ENCODE measurements at regions not wholly inside any gene's neighbourhood (a gene's known extent, or its start where the extent isn't known, plus 50 kb on each side); places are given as distances from the start of the nearest gene placed in this dataset.

GRCh38 chr2:52141076-52141475 is 1109.1 kb upstream of the NRXN1 start:
- no peak for DNase-seq (ENCODE audit: low read depth, low spot score)

- no peak for DNase-seq (ENCODE audit: low read depth, low spot score)
These were observed 1107.3 kb upstream of the NRXN1 start for GRCh38 chr2:52139241-52139640.

GRCh38 chr2:52135235-52135634 is 1103.3 kb upstream of the NRXN1 start:
- no peak for DNase-seq (ENCODE audit: low read depth, low spot score)

GRCh38 chr2:52128081-52128480 is 1096.1 kb upstream of the NRXN1 start:
- peak; percentile 58 for DNase-seq (ENCODE audit: low read depth, low spot score)

- peak; percentile 55 for DNase-seq (ENCODE audit: low read depth, low spot score)
These were observed 1095.6 kb upstream of the NRXN1 start for GRCh38 chr2:52127527-52127926.

GRCh38 chr2:52117299-52117698 is 1085.4 kb upstream of the NRXN1 start:
- DNase-seq (ENCODE audit: low read depth, low spot score): no peak

- DNase-seq (ENCODE audit: low read depth, low spot score): no peak
These were observed 1083.8 kb upstream of the NRXN1 start for GRCh38 chr2:52115750-52116149.

GRCh38 chr2:52113338-52113737 is 1081.4 kb upstream of the NRXN1 start:
- no peak for DNase-seq (ENCODE audit: low read depth, low spot score)

GRCh38 chr2:52112141-52112540 is 1080.2 kb upstream of the NRXN1 start:
- DNase-seq (ENCODE audit: low read depth, low spot score): no peak

- DNase-seq (ENCODE audit: low read depth, low spot score): no peak
These were observed 1075.2 kb upstream of the NRXN1 start for GRCh38 chr2:52107124-52107523.

GRCh38 chr2:52097071-52097470 is 1065.1 kb upstream of the NRXN1 start:
- DNase-seq (ENCODE audit: low read depth, low spot score): no peak

- no peak for DNase-seq (ENCODE audit: low read depth, low spot score)
These were observed 1052.8 kb upstream of the NRXN1 start for GRCh38 chr2:52084759-52085158.

GRCh38 chr2:52083214-52083613 is 1051.3 kb upstream of the NRXN1 start:
- no peak for DNase-seq (ENCODE audit: low read depth, low spot score)

- DNase-seq (ENCODE audit: low read depth, low spot score): no peak
These were observed 1050.7 kb upstream of the NRXN1 start for GRCh38 chr2:52082646-52083045.

GRCh38 chr2:52079602-52080001 is 1047.7 kb upstream of the NRXN1 start:
- DNase-seq (ENCODE audit: low read depth, low spot score): no peak

- DNase-seq (ENCODE audit: low read depth, low spot score): no peak
These were observed 1045.2 kb upstream of the NRXN1 start for GRCh38 chr2:52077159-52077558.

GRCh38 chr2:52074130-52074719 is 1042.3 kb upstream of the NRXN1 start:
- no peak for DNase-seq (ENCODE audit: low read depth, low spot score)

- no peak for DNase-seq (ENCODE audit: low read depth, low spot score)
These were observed 1041.0 kb upstream of the NRXN1 start for GRCh38 chr2:52072949-52073348.

GRCh38 chr2:52070665-52071064 is 1038.7 kb upstream of the NRXN1 start:
- DNase-seq (ENCODE audit: low read depth, low spot score): no peak

GRCh38 chr2:52064234-52064633 is 1032.3 kb upstream of the NRXN1 start:
- no peak for DNase-seq (ENCODE audit: low read depth, low spot score)

- no peak for DNase-seq (ENCODE audit: low read depth, low spot score)
These were observed 1022.9 kb upstream of the NRXN1 start for GRCh38 chr2:52054824-52055223.

GRCh38 chr2:52036853-52037252 is 1004.9 kb upstream of the NRXN1 start:
- DNase-seq (ENCODE audit: low read depth, low spot score): no peak

GRCh38 chr2:52036024-52036423 is 1004.1 kb upstream of the NRXN1 start:
- DNase-seq (ENCODE audit: low read depth, low spot score): no peak

- DNase-seq (ENCODE audit: low read depth, low spot score): no peak
These were observed 1003.5 kb upstream of the NRXN1 start for GRCh38 chr2:52035391-52035790.
